ELR (cell line): ENCODE measurements at regions not wholly inside any gene's neighbourhood (a gene's known extent, or its start where the extent isn't known, plus 50 kb on each side); places are given as distances from the start of the nearest gene placed in this dataset.
"Not testable (repeated sequence)": the region's sequence is repeated elsewhere in the genome, so short reads cannot be mapped to it uniquely, and the experiment has no call there.

Source experiments
- DNase-seq: peaks from one replicate; pipeline ENCODE4 v3.0.0-alpha.2; 2015; ENCODE audit warnings: low read depth

DNA sequence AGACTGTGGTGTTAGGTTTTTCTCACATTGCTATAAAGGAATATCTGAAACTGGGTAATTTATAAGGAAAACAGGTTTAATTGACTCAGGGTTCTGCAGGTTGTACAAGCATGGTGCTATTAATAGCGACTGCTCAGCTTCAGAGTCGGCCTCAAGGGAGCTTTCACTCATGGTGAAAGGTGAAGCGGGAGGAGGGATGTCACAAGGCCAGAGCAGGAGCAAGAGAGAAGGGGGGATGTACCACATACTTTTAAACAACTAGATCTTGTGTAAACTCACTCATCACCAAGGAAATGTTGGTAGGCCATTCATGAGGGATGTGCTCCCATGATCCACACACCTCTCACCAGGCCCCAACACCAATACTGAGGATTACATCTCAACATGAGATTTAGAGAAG is 313.2 kb downstream of the UBE2NL start:
- not testable (repeated sequence) for DNase-seq

DNA sequence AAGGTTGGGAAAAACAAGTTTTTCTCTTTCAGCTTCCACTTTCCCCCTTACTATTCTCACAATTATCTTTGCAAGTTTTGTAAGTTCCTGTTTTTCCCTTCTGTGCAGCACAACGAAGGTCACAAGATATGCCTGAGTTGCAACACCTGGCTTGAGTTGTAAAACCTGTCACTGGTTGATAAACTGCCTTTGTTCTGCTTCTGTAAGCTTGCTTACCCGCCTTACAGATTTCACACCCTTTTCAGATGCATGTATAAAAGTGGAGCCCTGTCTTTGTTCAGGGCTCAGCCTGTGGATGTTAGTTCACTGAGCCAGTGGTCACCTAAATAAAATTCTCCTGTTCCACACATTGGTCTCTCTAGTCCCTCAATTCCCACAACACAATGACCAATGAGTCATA is 318.9 kb downstream of the UBE2NL start:
- DNase-seq = not testable (repeated sequence)

DNA sequence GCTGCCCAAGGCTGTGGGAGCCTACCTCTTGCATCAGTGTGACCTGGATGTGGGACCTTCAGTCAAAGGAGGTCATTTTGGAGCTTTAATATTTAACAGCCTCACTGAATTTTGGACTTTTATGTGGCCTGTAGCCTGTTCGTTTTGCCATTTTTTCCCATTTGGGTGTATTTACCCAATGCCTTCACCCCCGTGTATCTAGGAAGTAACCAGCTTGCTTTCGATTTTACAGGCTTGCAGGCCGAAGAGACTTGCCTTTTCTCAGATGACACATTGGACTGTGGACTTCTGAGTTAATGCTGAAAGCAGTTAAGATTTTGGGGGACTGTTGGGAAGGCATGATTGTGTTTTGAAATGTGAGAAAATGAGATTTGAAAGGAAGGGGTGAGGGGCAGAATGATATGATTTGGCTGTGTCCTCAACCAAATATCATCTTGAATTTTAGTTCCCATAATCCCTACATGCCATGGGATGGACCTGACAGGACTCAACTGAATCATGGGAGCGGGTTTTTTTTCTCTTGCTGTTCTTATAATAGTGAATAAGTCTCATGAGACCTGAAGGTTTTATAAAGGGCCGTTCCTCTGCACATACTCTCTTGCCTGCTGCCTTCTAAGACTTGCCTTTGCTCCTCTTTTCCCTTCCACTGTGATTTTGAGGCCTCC is 324.6 kb downstream of the UBE2NL start:
- DNase-seq = not testable (repeated sequence)

DNA sequence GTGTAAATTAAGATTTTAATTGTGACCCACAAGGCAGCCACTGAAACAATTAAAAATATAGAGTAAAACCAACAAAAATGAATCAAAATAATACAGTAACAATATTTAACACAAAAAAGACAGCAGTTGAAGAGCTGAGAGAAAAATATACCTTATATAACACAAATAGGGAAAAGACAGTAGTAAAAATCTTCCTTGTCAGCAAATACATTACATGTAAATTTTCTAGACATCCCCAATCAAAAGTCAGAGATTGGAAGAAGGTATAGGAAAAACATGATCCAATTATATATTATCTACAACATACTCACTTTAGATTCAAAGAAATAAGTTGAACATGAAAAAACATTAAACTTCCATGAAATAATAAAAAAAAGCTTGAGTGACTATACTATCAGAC is 330.8 kb downstream of the UBE2NL start:
- DNase-seq = no peak

DNA sequence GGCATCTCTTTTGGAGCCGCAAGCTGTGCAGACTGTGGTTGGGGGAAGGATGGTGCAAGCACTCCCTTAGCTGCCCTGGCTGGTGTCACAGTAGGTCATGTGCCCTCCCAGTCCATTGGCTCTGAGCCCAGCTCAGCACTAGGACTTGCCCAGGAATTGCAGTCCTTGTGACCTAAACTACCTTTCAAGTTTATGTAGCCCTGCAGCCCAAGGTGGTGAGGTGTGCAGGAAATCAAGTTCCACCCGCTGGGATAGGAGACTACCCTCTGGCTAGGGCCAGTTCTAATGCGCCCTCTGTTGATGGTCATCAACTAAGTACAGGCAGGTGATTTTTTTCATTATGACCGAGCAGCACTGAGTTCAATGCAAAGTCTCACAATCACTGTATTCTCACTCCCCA is 335.2 kb downstream of the UBE2NL start:
- DNase-seq = peak; percentile 10

DNA sequence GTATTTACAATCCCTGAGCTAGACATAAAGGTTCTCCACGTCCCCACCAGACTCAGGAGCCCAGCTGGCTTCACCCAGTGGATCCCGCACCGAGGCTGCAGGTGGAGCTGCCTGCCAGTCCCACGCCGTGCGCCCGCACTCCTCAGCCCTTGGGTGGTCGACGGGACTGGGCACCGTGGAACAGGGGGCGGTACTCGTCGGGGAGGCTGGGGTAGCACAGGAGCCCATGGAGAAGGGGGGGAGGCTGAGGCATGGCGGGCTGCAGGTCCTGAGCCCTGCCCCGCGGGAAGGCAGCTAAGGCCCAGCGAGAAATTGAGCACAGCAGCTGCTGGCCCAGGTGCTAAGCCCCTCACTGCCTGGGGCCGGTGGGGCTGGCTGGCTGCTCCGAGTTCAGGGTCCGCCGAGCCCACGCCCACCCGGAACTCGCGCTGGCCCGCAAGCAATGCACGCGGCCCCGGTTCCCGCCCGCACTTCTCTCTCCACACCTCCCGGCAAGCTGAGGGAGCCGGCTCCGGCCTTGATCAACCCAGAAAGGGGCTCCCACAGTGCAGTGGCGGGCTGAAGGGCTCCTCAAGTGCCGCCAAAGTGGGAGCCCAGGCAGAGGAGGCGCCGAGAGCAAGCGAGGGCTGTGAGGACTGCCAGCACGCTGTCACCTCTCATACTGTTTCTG is 347.4 kb downstream of the UBE2NL start:
- DNase-seq = not testable (repeated sequence)

DNA sequence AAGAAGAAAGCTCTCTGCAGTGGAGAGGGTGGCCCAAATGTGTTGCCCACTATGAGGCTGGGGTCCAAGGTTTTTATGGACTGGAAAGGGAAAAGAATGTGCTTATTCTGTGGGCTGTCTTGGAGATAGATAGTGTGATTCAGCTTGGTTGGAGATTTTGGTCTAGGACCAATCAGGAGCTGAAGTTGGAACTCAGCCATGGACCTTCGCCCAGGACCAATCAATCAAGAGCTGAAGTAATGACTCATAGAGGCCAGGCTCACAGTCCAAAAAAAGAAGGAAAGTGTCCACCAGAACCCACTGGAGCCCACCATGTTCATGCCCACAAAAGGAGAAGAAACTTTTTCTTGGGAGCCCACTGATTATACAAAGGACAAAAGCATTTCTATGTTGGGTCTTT is 369.5 kb downstream of the UBE2NL start:
- DNase-seq = no peak

DNA sequence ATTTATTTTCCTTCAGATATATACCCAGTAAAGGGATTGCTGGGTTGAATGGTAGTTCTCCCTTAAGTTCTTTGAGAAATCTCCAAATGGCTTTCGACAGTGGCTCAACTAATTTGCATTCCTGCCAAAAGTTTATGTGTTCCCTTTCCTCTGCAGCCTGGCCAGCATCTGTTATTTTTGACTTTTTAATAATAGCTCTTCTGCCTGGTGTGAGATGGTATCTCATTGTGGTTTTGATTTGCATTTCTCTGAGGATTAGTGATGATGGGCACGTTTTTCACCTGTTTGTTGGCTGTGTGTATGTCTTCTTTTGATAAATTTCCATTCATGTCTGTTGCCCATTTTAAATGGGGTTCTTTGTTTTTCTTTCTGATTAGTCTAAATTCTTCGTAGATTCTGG is 375.2 kb downstream of the UBE2NL start:
- no peak for DNase-seq

DNA sequence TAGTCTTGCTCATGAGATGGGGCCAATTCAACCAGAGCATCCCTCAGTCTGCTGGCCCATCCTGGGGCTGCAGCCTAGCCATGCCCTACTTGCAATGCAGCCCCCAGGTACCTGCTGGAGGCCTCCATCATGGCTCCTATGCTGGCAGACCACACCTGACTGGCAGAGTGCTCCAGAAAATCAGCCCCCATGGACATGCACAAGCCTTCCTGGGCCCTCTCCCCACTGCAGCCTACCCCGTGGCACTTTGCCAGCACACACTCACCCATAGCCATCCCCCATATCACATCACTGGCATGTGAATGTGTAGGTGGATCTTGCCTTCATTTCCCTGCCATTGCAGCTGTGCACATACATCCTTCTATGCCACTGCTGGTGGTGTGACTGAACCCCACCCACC is 381.8 kb downstream of the UBE2NL start:
- no peak for DNase-seq

DNA sequence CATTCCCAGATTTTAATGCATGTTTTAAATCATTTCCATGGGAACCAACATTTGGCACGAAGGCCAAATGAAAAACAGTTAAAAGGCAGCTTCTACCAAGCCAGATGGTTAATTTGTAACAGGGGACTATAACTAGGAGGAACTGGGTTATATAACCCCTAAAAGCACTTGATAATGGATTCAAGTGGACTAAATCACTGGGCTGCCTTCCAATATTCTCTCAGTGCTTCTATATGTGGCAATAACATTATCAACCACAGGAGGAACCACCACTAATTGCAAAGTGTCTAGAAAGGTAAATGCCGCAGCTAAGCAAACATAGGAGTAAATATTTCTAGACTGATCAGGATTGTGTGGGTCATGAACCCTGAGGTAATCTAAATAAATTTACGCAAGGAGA is 391.5 kb downstream of the UBE2NL start:
- DNase-seq = no peak

DNA sequence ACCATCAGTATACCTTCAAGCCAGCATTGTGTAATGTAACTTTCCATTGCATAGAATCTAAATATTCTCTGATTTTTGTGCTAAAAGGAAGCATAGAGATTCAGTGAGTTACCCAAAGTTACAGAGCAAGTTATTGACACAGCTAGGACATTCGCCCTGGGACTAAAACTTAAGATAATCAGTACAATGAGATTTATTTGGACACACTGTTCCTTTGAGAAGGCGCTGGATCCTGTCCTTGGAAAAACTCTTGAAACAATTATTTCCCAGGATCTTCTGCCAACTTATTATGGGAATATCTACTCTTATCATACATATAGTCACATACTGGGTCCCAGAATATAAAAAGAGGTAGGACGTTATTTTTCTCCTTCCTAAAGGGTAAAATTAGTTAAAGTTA is 392.0 kb downstream of the UBE2NL start:
- no peak for DNase-seq

DNA sequence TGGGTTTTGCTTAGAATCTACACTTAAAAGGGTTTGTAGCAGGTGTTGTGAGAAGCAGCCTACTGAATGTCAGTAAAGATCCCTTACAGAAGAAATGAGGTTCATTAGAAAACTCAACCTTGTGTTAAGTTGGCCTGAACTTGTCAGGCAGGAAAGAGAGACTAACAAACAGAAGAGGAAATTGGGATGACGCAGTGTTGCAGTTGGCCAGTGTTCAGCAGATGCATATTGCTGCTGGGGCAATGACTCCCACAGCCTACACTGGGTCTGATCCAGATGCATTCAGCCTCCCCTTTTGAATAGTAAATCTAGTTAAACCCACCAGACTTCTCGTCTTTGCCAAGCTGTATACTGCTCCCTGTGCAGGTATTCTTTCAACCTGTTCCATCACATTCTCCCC is 409.4 kb downstream of the UBE2NL start:
- peak; percentile 12 for DNase-seq

DNA sequence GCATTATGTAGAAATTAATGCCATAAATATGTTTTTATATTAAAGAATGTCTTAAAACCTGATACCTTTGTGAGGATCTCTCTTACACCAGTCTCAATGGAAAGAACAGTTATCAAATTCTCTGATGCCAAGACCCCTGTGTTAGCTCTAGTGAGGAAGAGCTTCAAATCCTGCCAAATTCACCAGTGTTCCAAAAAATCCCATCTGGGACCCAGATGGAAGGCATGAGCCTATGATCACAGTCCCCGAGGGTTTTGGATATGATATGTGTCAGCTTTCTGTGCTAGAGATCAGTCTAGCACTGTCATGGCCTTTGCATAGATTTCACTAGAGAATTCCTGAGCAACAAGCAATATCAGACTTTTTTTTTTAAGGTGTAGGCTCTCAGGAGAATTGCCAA is 412.1 kb downstream of the UBE2NL start:
- no peak for DNase-seq

DNA sequence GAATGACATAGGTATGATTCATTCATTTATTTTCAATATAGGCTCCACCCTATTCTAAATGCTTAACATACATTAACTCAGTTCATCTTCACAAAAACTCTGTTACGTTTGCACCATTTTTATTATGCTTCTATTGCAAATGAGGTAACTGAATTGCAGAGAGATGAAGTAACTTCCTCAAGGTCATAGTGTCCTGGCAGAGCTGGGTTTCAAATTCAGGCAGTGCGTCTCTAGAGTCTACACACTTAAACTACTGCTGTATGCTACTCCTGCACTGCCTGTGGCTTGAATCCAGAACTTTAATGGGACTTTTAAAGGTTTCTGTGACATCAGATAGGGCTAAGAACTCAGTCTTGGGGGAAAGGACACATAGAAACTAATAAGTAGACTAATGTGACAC is 413.4 kb downstream of the UBE2NL start:
- DNase-seq = peak; percentile 2

DNA sequence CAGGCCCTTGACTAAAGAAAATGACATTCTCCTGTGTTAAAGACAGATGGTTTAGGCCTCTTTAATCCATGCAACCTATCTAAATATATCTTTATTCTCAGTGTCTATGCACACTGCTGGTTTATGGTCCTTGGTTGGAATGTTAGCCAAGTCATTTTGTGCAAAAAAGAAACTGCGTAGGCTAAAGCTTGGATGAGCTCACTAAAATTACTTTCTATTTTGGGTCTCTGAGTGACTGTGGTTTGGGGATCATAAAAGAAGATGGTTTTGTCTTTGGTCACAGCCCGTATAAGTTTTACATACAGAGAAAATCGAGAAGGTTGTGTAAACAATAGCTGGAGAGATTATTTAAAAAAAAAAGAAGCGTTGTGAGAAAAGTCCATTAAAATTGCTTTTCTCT is 443.6 kb downstream of the UBE2NL start:
- DNase-seq = peak; percentile 28

DNA sequence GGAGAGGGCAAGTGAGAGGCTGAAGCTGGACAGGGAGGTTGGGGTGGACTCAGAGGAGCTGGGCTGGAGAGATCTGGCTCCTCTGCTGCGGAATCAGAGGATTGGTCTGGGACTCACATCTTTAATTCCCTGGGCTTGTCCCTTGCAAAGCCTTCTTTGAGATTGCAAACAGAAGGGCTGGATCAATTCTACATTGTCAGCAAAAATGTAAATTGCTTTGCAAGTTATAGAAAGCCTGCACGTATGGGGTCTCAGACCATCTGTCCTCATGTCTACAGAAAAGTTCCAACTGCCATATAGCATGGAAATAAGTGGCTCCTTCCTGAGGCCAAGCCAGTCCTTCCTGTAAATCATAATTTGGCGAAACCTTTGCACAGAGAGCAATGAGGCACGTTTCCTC is 449.6 kb downstream of the UBE2NL start:
- DNase-seq = no peak

DNA sequence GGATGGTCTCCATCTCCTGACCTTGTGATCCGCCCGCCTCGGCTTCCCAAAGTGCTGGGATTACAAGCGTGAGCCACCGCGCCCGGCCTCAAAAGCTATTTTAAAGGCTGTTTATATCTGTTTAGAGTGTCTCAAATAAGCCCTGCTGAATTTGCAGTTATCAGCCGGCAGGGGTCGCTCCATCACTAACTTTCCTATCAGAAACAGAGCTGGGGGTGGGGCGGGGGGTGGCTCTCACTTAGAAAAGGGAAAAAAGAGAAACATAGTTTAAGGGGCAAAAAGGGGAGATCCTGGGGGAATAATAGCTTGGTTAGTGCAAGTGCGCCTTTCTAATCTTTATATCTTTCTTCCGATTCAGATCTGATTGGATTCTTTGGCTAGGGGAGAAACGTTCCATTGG is 450.7 kb downstream of the UBE2NL start:
- DNase-seq = no peak

DNA sequence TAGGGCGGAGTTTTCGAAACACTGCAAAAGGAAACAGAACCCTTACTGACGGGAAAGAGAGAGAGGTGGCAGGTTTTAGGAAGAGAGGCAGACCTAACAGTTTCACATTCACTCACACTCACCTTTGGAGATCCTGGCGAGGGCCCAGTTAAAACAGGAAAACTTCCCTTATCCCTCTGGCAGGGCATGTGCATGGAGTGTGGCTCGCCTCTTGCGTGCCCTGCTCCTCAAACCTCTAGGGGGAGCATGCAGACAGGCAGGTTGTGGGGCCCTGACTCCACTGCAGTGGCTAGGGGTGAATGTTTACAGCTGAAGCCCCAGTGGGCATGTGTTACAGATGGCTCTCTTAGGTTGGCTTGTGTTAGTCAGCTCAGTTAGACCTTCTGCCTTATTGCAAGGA is 451.5 kb downstream of the UBE2NL start:
- DNase-seq = no peak

DNA sequence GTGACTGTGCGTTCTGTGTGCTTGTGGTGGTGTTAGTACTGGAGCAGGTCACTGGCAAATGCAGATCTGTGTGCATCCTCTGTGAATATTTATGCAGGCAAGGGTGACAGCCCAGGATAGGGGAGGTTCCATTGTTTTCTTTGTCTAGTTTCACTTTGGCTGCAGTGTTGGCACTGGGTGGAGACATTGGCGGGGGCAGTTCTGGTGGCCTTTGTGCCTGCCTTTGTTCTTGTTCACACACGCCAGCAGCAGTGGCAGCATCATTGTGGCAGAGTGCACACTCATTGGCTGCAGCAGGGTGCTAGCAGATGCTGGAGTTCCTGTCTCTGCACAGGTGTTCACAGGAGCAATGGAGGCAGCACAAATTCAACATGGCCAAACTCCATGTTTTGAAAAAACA is 495.3 kb downstream of the UBE2NL start:
- no peak for DNase-seq

DNA sequence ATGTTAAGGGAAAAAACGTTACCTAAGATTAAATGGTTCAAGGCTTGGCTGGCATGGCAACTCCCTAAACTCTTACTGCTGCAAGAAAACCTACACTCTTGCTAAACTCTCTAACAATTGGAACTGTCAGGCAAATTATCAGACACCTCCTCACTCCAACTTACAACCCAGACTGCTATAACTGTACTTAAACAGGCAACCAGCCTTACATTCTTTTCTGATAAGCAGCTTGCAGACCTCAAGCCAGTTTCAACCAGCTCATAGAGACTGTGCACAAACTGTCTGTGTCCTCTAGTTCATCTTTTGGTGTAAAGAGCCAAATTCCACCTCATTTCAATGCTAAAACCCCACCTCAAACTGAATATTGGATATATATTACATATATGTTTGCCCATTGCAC is 504.9 kb downstream of the UBE2NL start:
- no peak for DNase-seq
